SK-N-SH treated with all-trans-retinoic acid at 6 μM for 48 hours (cell line): ENCODE measurements at regions not wholly inside any gene's neighbourhood (a gene's known extent, or its start where the extent isn't known, plus 50 kb on each side); places are given as distances from the start of the nearest gene placed in this dataset.

Experiments used
- ATAC-seq: fragments of 200-7000 bp; cut with Tn5 transposase; 3 replicates; pipeline ENCODE4 v1.9.1; 2020; ENCODE audit warnings: mild to moderate bottlenecking, moderate library complexity
- ARNTL ChIP-seq: fragments of 450-650 bp; formaldehyde crosslinking; IDR thresholded peaks from 2 replicates; pipeline ENCODE4 v1.5.0; 2020; ENCODE audit warnings: low read depth, mild to moderate bottlenecking, moderate library complexity, borderline replicate concordance
- BACH2 ChIP-seq: fragments of 250-450 bp; sonication (Bioruptor Pico); IDR thresholded peaks from 2 replicates; pipeline ENCODE4 v1.9.0; 2021; ENCODE audit warnings: mild to moderate bottlenecking, borderline replicate concordance
- CSDC2 ChIP-seq: fragments of 250-450 bp; sonication (Bioruptor Pico); IDR thresholded peaks from 2 replicates; pipeline ENCODE4 v1.5.0; 2020; ENCODE audit warnings: mild to moderate bottlenecking, moderate library complexity
- CSRNP3 ChIP-seq: fragments of 250-450 bp; sonication (Bioruptor Pico); IDR thresholded peaks from 2 replicates; pipeline ENCODE4 v1.5.1; 2021; ENCODE audit warnings: mild to moderate bottlenecking, moderate library complexity
- ESRRG ChIP-seq: fragments of 250-450 bp; sonication (Bioruptor Pico); IDR thresholded peaks from 2 replicates; pipeline ENCODE4 v1.6.1; 2021; ENCODE audit warnings: mild to moderate bottlenecking
- ISL1 ChIP-seq: fragments of 250-450 bp; sonication (Bioruptor Pico); IDR thresholded peaks from 2 replicates; pipeline ENCODE4 v2.1.2; 2022; ENCODE audit warnings: mild to moderate bottlenecking, moderate library complexity
- PATZ1 ChIP-seq: fragments of 250-450 bp; sonication (Bioruptor Pico); IDR thresholded peaks from 2 replicates; pipeline ENCODE4 v1.8.0; 2020; ENCODE audit warnings: mild to moderate bottlenecking, moderate library complexity, borderline replicate concordance
- RARB ChIP-seq: fragments of 250-450 bp; sonication (Bioruptor Pico); IDR thresholded peaks from 2 replicates; pipeline ENCODE4 v1.8.0; 2021; ENCODE audit warnings: mild to moderate bottlenecking, moderate library complexity
- SNAI2 ChIP-seq: fragments of 250-450 bp; sonication (Bioruptor Pico); IDR thresholded peaks from 2 replicates; pipeline ENCODE4 v1.5.0; 2020; ENCODE audit warnings: mild to moderate bottlenecking, moderate library complexity
- TCF4 ChIP-seq: fragments of 250-450 bp; sonication (Bioruptor Pico); IDR thresholded peaks from 2 replicates; pipeline ENCODE4 v1.8.0; 2021; ENCODE audit warnings: mild to moderate bottlenecking, moderate library complexity, borderline replicate concordance
- TOX ChIP-seq: fragments of 250-450 bp; sonication (Bioruptor Pico); IDR thresholded peaks from 2 replicates; pipeline ENCODE4 v1.8.0; 2021; ENCODE audit warnings: mild to moderate bottlenecking, moderate library complexity, borderline replicate concordance
- TSHZ2 ChIP-seq: fragments of 250-450 bp; sonication (Bioruptor Pico); IDR thresholded peaks from 2 replicates; pipeline ENCODE4 v1.5.0; 2020; ENCODE audit warnings: mild to moderate bottlenecking, moderate library complexity
- ZC3H10 ChIP-seq: fragments of 250-450 bp; sonication (Bioruptor Pico); IDR thresholded peaks from 2 replicates; pipeline ENCODE4 v1.5.1; 2021; ENCODE audit warnings: mild to moderate bottlenecking, moderate library complexity
- ZFP3 ChIP-seq: fragments of 250-450 bp; sonication (Bioruptor Pico); IDR thresholded peaks from 2 replicates; pipeline ENCODE4 v1.5.0; 2020; ENCODE audit warnings: mild to moderate bottlenecking, moderate library complexity
- ZFP30 ChIP-seq: fragments of 450-650 bp; formaldehyde crosslinking; IDR thresholded peaks from 2 replicates; pipeline ENCODE4 v1.5.0; 2022; ENCODE audit warnings: mild to moderate bottlenecking, moderate library complexity
- ZNF70 ChIP-seq: fragments of 450-650 bp; formaldehyde crosslinking; IDR thresholded peaks from 2 replicates; pipeline ENCODE4 v1.5.0; 2020; ENCODE audit warnings: mild to moderate bottlenecking, moderate library complexity
- ZNF8 ChIP-seq: fragments of 450-650 bp; formaldehyde crosslinking; IDR thresholded peaks from 2 replicates; pipeline ENCODE4 v1.5.0; 2020; ENCODE audit warnings: mild to moderate bottlenecking, moderate library complexity

GRCh38 chr3:65200310-65200970, 512.6 kb upstream of the ADAMTS9 start:
- no peak for TF ChIP-seq ARNTL (CRISPR knock-in tag)
- TF ChIP-seq CSDC2, result no peak
- no peak for TF ChIP-seq ZNF70 (CRISPR knock-in tag)
- TF ChIP-seq RARB (CRISPR knock-in tag), result no peak
- no peak for TF ChIP-seq BACH2
- no peak for TF ChIP-seq ESRRG
- TF ChIP-seq CSRNP3 (CRISPR knock-in tag), result no peak
- TF ChIP-seq PATZ1 (CRISPR knock-in tag), result no peak
- TF ChIP-seq SNAI2, result no peak
- TF ChIP-seq TSHZ2 (CRISPR knock-in tag), result no peak
- TF ChIP-seq, all 23 proteins: peak for 0
- peak; percentile 48; the same call in 2 of the 3 replicates for ATAC-seq

GRCh38 chr3:65196663-65197062, 508.9 kb upstream of the ADAMTS9 start:
- TF ChIP-seq CSDC2 (no peak), PATZ1 (CRISPR knock-in tag) (no peak), ZNF70 (CRISPR knock-in tag) (no peak), BACH2 (no peak), ISL1 (CRISPR knock-in tag) (peak; percentile 27; the same call in 1 of the 2 replicates)
- TF ChIP-seq, all 23 proteins: peak for 1
- peak; percentile 61 for ATAC-seq

GRCh38 chr3:65195211-65196006, 507.6 kb upstream of the ADAMTS9 start:
- no peak; the same call in 2 of the 3 replicates for ATAC-seq
- TF ChIP-seq RARB (CRISPR knock-in tag), result no peak
- TF ChIP-seq ISL1 (CRISPR knock-in tag), result 0 out of 2 replicates have a peak, but pooled peaks have one; percentile 25

GRCh38 chr3:65194744-65195143, 506.9 kb upstream of the ADAMTS9 start:
- TF ChIP-seq ZFP3 (CRISPR knock-in tag), result no peak
- TF ChIP-seq ESRRG, result no peak
- no peak for TF ChIP-seq ZC3H10 (CRISPR knock-in tag)
- TF ChIP-seq BACH2, result no peak
- TF ChIP-seq RARB (CRISPR knock-in tag), result no peak
- no peak for TF ChIP-seq CSDC2
- no peak for TF ChIP-seq TOX (CRISPR knock-in tag)
- no peak for TF ChIP-seq TCF4 (CRISPR knock-in tag)
- TF ChIP-seq ZNF8 (CRISPR knock-in tag), result no peak
- TF ChIP-seq ZFP30 (CRISPR knock-in tag), result no peak
- no peak for TF ChIP-seq SNAI2
- TF ChIP-seq, all 23 proteins: peak for 0
- peak; percentile 20; the same call in 1 of the 3 replicates for ATAC-seq
